Lung microvascular endothelial cell (primary cell): ENCODE measurements at regions not wholly inside any gene's neighbourhood (a gene's known extent, or its start where the extent isn't known, plus 50 kb on each side); places are given as distances from the start of the nearest gene placed in this dataset.

ENCODE experiments used
- DNase-seq, 2 donors: peaks; one replicate each; pipeline versions ENCODE4 v3.0.0 to v3.0.0-alpha.2; 2010; ENCODE audit warnings: low read depth in 2 of 2

- no peak for DNase-seq
Observed at GRCh38 chr4:181225616-181226261, 1017.5 kb upstream of the TENM3 start.

- no peak for DNase-seq
Observed at GRCh38 chr4:181234951-181235680, 1008.1 kb upstream of the TENM3 start.

- no peak for DNase-seq
Observed at GRCh38 chr4:181245326-181245725, 997.9 kb upstream of the TENM3 start.

GRCh38 chr4:181249031-181249430, 994.2 kb upstream of the TENM3 start:
- DNase-seq = no peak

- no peak for DNase-seq
Observed at GRCh38 chr4:181254771-181255170, 988.4 kb upstream of the TENM3 start.

GRCh38 chr4:181258569-181258968, 984.6 kb upstream of the TENM3 start:
- no peak for DNase-seq

- DNase-seq = no peak
Observed at GRCh38 chr4:181259081-181259709, 984.0 kb upstream of the TENM3 start.

GRCh38 chr4:181261279-181261678, 981.9 kb upstream of the TENM3 start:
- DNase-seq = no peak

- no peak for DNase-seq
Observed at GRCh38 chr4:181264893-181265292, 978.3 kb upstream of the TENM3 start.

GRCh38 chr4:181265370-181265769, 977.8 kb upstream of the TENM3 start:
- DNase-seq = no peak

GRCh38 chr4:181271116-181271640, 972.0 kb upstream of the TENM3 start:
- DNase-seq = no peak

- DNase-seq = no peak
Observed at GRCh38 chr4:181272422-181272821, 970.8 kb upstream of the TENM3 start.

- DNase-seq = no peak
Observed at GRCh38 chr4:181278941-181279340, 964.3 kb upstream of the TENM3 start.

GRCh38 chr4:181281451-181281850, 961.8 kb upstream of the TENM3 start:
- no peak for DNase-seq

GRCh38 chr4:181289198-181289597, 954.0 kb upstream of the TENM3 start:
- DNase-seq = no peak

GRCh38 chr4:181291615-181292014, 951.6 kb upstream of the TENM3 start:
- no peak for DNase-seq

GRCh38 chr4:181293014-181293413, 950.2 kb upstream of the TENM3 start:
- DNase-seq = no peak

- no peak for DNase-seq
Observed at GRCh38 chr4:181293541-181293940, 949.7 kb upstream of the TENM3 start.

GRCh38 chr4:181294421-181294820, 948.8 kb upstream of the TENM3 start:
- no peak for DNase-seq

GRCh38 chr4:181301735-181302710, 941.2 kb upstream of the TENM3 start:
- no peak for DNase-seq

- DNase-seq = no peak
Observed at GRCh38 chr4:181307824-181308223, 935.4 kb upstream of the TENM3 start.
